ENCODE measurements at regions not wholly inside any gene's neighbourhood (a gene's known extent, or its start where the extent isn't known, plus 50 kb on each side); places are given as distances from the start of the nearest gene placed in this dataset.

DNA sequence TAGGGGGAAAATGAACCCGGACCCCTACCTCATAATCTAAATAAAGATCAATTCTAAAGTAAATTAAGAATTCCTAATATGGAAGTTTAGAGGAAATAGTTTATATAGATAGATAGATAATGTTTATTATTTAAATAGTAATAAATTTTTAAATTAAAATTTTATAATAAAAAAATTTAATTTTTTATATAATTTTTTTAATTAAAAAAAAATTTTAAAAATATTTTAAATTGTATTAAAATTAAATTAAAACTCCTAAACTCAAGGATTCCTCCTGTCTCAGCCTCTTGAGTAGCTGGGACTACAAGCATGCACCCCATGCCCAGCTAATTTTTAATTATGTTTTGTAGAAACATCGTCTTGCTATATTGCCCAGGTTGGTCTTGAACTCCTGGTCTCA, 186.9 kb upstream of the VRK2 start:
- TF ChIP-seq, protein P1, sequence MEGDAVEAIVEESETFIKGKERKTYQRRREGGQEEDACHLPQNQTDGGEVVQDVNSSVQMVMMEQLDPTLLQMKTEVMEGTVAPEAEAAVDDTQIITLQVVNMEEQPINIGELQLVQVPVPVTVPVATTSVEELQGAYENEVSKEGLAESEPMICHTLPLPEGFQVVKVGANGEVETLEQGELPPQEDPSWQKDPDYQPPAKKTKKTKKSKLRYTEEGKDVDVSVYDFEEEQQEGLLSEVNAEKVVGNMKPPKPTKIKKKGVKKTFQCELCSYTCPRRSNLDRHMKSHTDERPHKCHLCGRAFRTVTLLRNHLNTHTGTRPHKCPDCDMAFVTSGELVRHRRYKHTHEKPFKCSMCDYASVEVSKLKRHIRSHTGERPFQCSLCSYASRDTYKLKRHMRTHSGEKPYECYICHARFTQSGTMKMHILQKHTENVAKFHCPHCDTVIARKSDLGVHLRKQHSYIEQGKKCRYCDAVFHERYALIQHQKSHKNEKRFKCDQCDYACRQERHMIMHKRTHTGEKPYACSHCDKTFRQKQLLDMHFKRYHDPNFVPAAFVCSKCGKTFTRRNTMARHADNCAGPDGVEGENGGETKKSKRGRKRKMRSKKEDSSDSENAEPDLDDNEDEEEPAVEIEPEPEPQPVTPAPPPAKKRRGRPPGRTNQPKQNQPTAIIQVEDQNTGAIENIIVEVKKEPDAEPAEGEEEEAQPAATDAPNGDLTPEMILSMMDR (IDR thresholded peaks at IDR 0.05), result no peak
- TF ChIP-seq POLR2A (IDR thresholded peaks at IDR 0.05) (no peak), POLR2AphosphoS5 (IDR thresholded peaks at IDR 0.05) (no peak), EP300 (IDR thresholded peaks at IDR 0.05) (no peak)
